D721Med (cell line): ENCODE measurements at regions not wholly inside any gene's neighbourhood (a gene's known extent, or its start where the extent isn't known, plus 50 kb on each side); places are given as distances from the start of the nearest gene placed in this dataset.
A peak's percentile ranks its signal among the peaks of the same experiment; 100 is the strongest.

Experiments used
- DNase-seq: peaks from one replicate; pipeline ENCODE4 v3.0.0; 2011; ENCODE audit warnings: low spot score; ENCODE audit not compliant: insufficient read length
- FAIRE-seq: peaks from 2 replicates; lab custom pipeline; 2011; peaks lifted over from hg19 to GRCh38; lab: Jason Lieb, UNC
- TF ChIP-seq, protein P1 (sequence below): IDR thresholded peaks from 2 replicates; pipeline ENCODE4 v1.5.1; 2012; ENCODE audit warnings: mild to moderate bottlenecking, control low read depth; ENCODE audit not compliant: insufficient read depth; ENCODE audit errors: missing control alignments

DNA sequence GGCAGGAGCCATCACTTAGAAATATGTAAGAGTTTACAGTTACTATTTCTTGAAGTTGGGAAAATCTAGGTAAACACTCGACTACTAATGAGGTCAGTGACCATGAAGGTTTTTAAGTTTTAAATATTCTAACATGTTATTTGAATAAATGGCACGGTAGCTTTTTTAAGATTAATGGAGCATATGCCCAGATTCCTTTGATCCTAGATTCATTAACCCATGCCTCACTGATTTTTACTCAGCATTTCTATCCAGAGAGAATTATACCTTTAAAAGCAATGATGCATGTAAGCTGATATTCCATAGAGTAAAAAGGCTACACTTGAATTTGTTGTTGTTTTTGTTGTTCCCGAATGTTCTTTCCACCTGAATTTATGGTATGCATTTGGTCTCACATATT is 541.4 kb downstream of the DACH1 start:
- no peak for DNase-seq
- TF ChIP-seq, protein P1, sequence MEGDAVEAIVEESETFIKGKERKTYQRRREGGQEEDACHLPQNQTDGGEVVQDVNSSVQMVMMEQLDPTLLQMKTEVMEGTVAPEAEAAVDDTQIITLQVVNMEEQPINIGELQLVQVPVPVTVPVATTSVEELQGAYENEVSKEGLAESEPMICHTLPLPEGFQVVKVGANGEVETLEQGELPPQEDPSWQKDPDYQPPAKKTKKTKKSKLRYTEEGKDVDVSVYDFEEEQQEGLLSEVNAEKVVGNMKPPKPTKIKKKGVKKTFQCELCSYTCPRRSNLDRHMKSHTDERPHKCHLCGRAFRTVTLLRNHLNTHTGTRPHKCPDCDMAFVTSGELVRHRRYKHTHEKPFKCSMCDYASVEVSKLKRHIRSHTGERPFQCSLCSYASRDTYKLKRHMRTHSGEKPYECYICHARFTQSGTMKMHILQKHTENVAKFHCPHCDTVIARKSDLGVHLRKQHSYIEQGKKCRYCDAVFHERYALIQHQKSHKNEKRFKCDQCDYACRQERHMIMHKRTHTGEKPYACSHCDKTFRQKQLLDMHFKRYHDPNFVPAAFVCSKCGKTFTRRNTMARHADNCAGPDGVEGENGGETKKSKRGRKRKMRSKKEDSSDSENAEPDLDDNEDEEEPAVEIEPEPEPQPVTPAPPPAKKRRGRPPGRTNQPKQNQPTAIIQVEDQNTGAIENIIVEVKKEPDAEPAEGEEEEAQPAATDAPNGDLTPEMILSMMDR, result no peak
- no peak for FAIRE-seq

DNA sequence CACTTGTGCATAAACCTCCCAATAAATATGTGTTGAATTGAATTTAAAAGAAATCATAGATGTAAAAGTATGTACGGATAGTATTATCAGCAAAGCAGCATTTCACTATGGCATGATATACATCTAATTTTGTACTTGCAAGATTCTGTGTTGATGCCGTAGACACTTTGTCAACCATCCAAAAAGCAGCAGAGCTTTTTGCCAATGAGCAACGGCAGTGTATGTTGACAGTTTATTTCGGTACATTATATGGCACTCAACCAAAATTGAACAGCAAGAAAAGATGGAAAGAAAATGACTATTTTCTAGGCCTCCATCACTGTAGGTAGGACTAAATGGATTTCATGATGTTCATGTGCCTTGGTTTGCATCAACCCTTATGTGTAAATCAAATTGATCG is 543.7 kb downstream of the DACH1 start:
- no peak for DNase-seq
- TF ChIP-seq, protein P1, result no peak
- no peak for FAIRE-seq

DNA sequence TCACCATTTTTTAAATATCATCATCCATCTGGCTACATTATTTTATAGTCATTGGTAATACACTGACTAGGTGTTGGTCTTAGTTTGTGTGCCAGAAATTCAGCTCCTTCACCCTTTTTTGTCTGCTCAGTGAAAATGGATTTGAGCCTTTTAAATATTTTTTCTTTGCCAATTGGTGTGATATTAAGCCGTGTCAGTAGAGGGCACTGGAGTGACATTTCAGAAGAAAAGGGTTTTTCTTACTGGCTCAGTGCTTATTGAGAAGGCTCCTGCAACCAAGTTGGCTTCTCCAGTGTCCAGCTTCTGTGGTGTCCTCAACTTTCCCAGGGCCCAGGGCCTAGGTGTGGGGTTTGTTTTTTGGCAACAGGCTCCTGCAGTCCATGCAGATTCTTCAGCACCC is 546.6 kb downstream of the DACH1 start:
- FAIRE-seq (no peak), DNase-seq (no peak)
- TF ChIP-seq, protein P1, result peak; percentile 36

DNA sequence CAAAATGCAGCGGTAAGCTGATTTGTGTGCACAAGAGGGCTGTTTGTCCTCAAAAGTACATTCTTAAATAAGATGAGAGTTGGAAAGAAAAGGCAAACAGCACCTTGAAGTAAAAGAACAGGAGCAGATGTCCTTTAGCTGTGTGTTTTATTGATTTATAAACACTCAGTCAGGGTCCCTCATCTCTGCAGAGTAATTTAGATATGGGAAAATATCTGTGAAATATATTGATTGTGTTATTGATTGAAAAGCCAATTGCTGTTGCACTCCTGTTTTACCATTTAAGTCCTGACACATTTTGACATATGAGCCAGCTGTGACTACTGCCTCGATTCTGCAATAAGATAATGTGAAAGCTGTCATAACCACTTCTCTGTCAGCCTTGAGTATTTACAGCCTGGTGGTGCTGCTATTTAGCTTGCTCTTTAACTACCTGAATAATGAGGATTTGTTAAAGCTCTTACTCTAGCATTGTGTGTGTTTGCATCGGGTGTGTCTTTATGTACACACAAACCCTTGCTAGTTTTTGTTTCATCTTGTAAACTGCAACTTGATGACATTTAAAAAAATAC is 550.1 kb downstream of the DACH1 start:
- TF ChIP-seq, protein P1, result no peak
- DNase-seq (no peak), FAIRE-seq (peak; percentile 6)

DNA sequence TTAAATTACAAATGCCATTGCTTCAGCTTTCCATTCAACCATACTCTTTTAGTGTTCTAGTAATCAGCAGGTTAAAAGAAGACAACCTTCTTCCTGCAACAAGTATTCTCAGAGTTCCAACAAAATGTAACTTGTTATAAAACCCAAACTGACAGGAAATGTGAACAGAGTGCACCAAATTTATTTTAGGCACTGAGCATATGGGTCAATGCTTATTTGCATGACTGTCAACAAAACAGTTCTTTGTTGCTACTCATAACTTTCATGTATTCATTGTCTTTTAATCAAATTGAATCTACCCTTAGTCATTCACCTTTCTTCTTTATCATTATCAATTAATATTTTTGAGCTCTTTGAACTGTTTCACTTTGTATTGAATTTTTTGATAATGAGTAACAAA is 554.1 kb downstream of the DACH1 start:
- FAIRE-seq (no peak), DNase-seq (no peak)
- TF ChIP-seq, protein P1, result no peak

DNA sequence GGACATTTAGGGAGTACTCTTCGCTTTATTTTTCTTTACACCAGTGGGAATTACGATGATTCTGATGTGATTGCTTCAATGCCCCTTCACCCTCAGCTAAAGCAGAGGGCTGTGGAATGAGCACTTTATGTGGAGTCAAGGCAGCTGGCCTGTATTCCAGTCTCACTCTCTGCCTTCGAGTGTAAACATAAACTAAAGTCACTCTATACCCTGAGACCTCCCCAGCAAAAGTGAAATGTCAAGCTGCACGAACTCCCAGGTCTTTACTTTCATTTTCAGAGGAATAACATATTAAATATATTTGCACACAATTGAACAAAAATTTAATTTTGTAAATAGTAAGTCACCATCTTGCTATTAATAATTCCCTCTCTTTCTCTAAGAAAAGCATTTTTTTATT is 557.1 kb downstream of the DACH1 start:
- no peak for DNase-seq
- FAIRE-seq, result no peak
- TF ChIP-seq, protein P1, result no peak

DNA sequence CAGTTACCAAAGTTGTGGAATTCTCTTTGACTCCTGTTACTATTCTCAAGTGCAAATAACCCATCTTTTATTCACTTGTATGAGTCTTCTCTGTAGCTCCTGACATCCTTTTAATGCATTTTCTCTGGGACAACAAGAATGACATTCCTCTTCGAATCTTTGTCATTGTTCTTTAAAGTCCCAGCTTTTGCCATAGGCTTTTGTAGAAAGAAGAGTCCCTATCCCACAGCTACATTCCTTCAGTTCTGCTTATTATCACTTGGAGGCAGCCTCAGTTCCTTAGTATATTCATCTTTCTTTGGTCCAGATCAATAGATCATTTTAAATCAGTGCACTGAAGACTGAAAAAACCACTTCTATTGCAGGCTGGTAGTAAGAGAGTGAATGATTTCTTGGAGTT is 560.2 kb downstream of the DACH1 start:
- TF ChIP-seq, protein P1, result no peak
- no peak for DNase-seq
- peak; percentile 58 for FAIRE-seq
